ENCODE measurements at regions not wholly inside any gene's neighbourhood (a gene's known extent, or its start where the extent isn't known, plus 50 kb on each side); places are given as distances from the start of the nearest gene placed in this dataset.

DNA sequence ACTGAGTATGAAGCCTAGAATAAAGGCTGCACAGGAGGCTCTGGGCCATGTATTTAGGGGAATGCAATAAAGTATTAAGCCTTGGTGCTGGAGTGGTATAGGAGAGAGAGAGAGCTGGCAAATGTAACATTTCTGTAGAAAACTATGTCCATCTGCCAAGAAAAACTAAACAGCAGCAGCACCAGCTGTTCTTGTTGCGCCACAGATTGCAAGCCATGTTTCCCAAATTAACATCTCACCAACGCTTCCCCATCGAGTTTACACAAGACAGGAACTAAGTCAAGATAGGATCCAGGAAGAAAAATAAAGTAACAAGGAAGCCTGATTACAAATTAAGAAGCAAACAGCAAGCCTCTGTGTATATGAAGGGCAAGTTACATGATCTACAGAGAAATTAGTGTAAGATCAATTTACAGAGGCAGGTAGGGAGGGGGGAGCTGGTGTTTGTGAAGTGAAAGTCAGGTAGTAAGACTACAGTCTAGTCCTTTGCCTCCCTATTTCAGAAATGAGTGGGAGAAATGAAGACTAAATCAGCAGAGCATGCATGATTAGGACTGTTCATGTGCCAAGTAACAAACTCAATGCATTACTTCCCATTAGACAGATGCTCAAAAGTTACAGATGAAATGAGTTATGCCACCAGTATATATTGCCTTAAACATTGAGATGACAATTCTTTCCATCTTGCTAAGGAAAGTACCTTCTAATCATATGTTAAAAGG, 900.5 kb downstream of the EPHA3 start:
- TF ChIP-seq, protein P1, sequence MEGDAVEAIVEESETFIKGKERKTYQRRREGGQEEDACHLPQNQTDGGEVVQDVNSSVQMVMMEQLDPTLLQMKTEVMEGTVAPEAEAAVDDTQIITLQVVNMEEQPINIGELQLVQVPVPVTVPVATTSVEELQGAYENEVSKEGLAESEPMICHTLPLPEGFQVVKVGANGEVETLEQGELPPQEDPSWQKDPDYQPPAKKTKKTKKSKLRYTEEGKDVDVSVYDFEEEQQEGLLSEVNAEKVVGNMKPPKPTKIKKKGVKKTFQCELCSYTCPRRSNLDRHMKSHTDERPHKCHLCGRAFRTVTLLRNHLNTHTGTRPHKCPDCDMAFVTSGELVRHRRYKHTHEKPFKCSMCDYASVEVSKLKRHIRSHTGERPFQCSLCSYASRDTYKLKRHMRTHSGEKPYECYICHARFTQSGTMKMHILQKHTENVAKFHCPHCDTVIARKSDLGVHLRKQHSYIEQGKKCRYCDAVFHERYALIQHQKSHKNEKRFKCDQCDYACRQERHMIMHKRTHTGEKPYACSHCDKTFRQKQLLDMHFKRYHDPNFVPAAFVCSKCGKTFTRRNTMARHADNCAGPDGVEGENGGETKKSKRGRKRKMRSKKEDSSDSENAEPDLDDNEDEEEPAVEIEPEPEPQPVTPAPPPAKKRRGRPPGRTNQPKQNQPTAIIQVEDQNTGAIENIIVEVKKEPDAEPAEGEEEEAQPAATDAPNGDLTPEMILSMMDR (IDR thresholded peaks at IDR 0.05; ENCODE audit: insufficient read depth, low read length) = no peak
- TF ChIP-seq POLR2AphosphoS5 (IDR thresholded peaks at IDR 0.05; ENCODE audit: low read depth) = no peak
- TF ChIP-seq SPI1 (IDR thresholded peaks at IDR 0.05; ENCODE audit: borderline replicate concordance, low read depth) = no peak
- TF ChIP-seq, protein P2, sequence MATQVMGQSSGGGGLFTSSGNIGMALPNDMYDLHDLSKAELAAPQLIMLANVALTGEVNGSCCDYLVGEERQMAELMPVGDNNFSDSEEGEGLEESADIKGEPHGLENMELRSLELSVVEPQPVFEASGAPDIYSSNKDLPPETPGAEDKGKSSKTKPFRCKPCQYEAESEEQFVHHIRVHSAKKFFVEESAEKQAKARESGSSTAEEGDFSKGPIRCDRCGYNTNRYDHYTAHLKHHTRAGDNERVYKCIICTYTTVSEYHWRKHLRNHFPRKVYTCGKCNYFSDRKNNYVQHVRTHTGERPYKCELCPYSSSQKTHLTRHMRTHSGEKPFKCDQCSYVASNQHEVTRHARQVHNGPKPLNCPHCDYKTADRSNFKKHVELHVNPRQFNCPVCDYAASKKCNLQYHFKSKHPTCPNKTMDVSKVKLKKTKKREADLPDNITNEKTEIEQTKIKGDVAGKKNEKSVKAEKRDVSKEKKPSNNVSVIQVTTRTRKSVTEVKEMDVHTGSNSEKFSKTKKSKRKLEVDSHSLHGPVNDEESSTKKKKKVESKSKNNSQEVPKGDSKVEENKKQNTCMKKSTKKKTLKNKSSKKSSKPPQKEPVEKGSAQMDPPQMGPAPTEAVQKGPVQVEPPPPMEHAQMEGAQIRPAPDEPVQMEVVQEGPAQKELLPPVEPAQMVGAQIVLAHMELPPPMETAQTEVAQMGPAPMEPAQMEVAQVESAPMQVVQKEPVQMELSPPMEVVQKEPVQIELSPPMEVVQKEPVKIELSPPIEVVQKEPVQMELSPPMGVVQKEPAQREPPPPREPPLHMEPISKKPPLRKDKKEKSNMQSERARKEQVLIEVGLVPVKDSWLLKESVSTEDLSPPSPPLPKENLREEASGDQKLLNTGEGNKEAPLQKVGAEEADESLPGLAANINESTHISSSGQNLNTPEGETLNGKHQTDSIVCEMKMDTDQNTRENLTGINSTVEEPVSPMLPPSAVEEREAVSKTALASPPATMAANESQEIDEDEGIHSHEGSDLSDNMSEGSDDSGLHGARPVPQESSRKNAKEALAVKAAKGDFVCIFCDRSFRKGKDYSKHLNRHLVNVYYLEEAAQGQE (IDR thresholded peaks at IDR 0.05; ENCODE audit: insufficient replicate concordance, low read depth) = no peak
- no peak for TF ChIP-seq GABPA (IDR thresholded peaks at IDR 0.05; ENCODE audit: low read depth)
- peak; percentile 33 to 59 for DNase-seq (ENCODE audit: low read depth in 1 of 2, low spot score in 1 of 2)
- H3K4me3 ChIP-seq (replicated peaks; ENCODE audit: insufficient read depth, low read length) = no peak overlapping the region

DNA sequence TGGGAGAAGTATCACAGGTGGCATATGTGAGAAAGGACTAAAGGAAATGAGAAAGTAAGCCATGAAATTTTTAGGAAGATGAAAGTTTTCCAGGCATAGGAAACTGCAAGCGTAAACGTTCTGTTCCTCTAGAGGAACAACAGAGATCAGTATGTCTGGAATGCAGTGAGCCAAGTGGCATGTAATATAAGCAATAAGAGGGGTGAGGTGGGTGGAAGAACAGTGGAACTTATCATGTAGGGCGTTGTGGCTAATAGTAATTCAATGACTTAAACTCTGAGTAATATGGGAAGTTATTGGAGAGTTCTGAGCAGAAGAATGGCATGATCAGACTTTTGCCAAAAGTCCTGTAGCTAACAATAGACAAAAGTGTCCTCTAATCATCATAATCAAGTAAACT, 902.9 kb downstream of the EPHA3 start:
- no peak overlapping the region for H3K27ac ChIP-seq (replicated peaks)
- no peak overlapping the region for H3K4me3 ChIP-seq (replicated peaks; ENCODE audit: insufficient read depth, low read length)
- DNase-seq (ENCODE audit: low read depth in 1 of 2, low spot score in 1 of 2) = no peak
- no peaks in the 10 kb centered on the region for H3K27me3 ChIP-seq (ENCODE audit: insufficient read depth, poor library complexity, severe bottlenecking)
- no peak for TF ChIP-seq SPI1 (IDR thresholded peaks at IDR 0.05; ENCODE audit: borderline replicate concordance, low read depth)

More for the DNA sequence above, 900.5 kb downstream of the EPHA3 start:
- Histone ChIP-seq H3K27ac (replicated peaks) (no peak overlapping the region), H3K27me3 (ENCODE audit: insufficient read depth, poor library complexity, severe bottlenecking) (no peaks in the 10 kb centered on the region)

DNA sequence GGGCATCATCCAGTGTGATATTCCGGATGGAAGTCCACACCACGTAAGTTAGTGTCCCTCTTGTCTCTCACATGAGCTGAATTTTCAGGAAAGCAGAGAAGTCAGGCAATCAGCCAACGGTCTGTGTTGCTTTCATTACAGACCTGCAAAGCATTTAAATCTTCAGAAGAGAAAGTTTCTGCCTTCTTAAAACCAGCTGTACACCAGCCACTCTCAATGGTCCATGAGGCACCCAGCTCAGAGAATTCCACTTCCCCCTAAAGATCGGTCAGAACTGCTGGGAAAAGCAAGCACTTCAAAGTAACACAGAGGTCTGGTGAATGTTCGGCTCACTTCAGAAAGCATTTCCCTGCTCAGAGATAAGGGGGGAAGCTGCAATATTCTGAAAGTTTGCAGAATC, 903.7 kb downstream of the EPHA3 start:
- Histone ChIP-seq H3K4me3 (replicated peaks; ENCODE audit: insufficient read depth, low read length) (no peak overlapping the region), H3K27ac (replicated peaks) (no peak overlapping the region), H3K27me3 (ENCODE audit: insufficient read depth, poor library complexity, severe bottlenecking) (no peaks in the 10 kb centered on the region)
- TF ChIP-seq POLR2AphosphoS5 (IDR thresholded peaks at IDR 0.05; ENCODE audit: low read depth) = no peak
- TF ChIP-seq SPI1 (IDR thresholded peaks at IDR 0.05; ENCODE audit: borderline replicate concordance, low read depth) = no peak
- no peak for TF ChIP-seq GABPA (IDR thresholded peaks at IDR 0.05; ENCODE audit: low read depth)
- TF ChIP-seq, protein P2 (IDR thresholded peaks at IDR 0.05; ENCODE audit: insufficient replicate concordance, low read depth) = no peak
- TF ChIP-seq, protein P1 (IDR thresholded peaks at IDR 0.05; ENCODE audit: insufficient read depth, low read length) = no peak
- no peak for DNase-seq (ENCODE audit: low read depth in 1 of 2, low spot score in 1 of 2)

DNA sequence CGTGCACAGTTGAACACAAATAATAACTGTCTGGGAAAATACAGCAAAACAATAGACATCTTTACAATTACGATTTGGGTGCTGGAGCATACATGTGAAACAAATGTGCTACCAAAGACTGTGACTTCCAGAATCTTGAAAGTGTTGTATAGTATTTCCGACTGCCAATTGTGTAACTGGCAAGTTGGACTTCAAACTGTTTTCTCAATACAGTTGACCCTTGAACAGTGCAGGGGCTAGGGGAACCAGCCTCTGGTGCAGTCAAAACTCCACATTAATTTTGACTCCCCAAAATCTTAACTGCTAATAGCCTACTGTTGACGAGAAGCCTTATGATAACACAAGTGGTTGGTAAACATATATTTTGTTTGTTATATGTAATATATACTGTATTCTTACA, 904.2 kb downstream of the EPHA3 start:
- H3K27ac ChIP-seq (replicated peaks) = no peak overlapping the region
- no peaks in the 10 kb centered on the region for H3K27me3 ChIP-seq (ENCODE audit: insufficient read depth, poor library complexity, severe bottlenecking)
- DNase-seq (ENCODE audit: low read depth in 1 of 2, low spot score in 1 of 2) = no peak
- no peak overlapping the region for H3K4me3 ChIP-seq (replicated peaks; ENCODE audit: insufficient read depth, low read length)
- TF ChIP-seq, protein P1 (IDR thresholded peaks at IDR 0.05; ENCODE audit: insufficient read depth, low read length) = no peak
- no peak for TF ChIP-seq GABPA (IDR thresholded peaks at IDR 0.05; ENCODE audit: low read depth)
